Right lobe of liver (tissue), 6 donors: ENCODE measurements at regions not wholly inside any gene's neighbourhood (a gene's known extent, or its start where the extent isn't known, plus 50 kb on each side); places are given as distances from the start of the nearest gene placed in this dataset.
"Not testable (repeated sequence)": the region's sequence is repeated elsewhere in the genome, so short reads cannot be mapped to it uniquely, and the experiment has no call there.

Source experiments
- ATAC-seq, 4 donors: fragments of 200-7000 bp; cut with Tn5 transposase; one replicate each; pipeline ENCODE4 v1.9.1; 2020; ENCODE audit warnings: mild to moderate bottlenecking in 4 of 4, moderate library complexity in 4 of 4
- DNase-seq, 3 donors: peaks; one replicate each; pipeline ENCODE4 v3.0.0-alpha.2; 2020
- H3K27ac ChIP-seq, 3 donors: fragments of 200-600 bp; one replicate each; pipeline ENCODE4 v1.8.0; 2022
- H3K27me3 ChIP-seq, 2 donors: fragments of 200-600 bp; one replicate each; pipeline ENCODE4 v1.8.0; 2022
- H3K36me3 ChIP-seq, 4 donors: fragments of 200-600 bp; sonication (generic) in 1 of 4; one replicate each; pipeline versions ENCODE4 v1.5.1 to v1.8.0; 2017 to 2022; ENCODE audit warnings: control low read depth in 1 of 4
- H3K4me1 ChIP-seq, 4 donors: fragments of 200-600 bp; sonication (generic) in 1 of 4; one replicate each; pipeline versions ENCODE4 v1.5.1 to v1.8.0; 2017 to 2022; ENCODE audit warnings: control low read depth in 1 of 4
- H3K4me3 ChIP-seq, 3 donors: fragments of 200-600 bp; one replicate each; pipeline ENCODE4 v1.8.0; 2022
- H3K9me3 ChIP-seq, 4 donors: fragments of 200-600 bp; sonication (generic) in 1 of 4; one replicate each; pipeline versions ENCODE4 v1.5.1 to v1.8.0; 2017 to 2022; ENCODE audit warnings: control low read depth in 1 of 4
- CTCF ChIP-seq, 4 donors: fragments of 200-600 bp in 3 of 4; fragments of 450-650 bp in 1 of 4; IDR thresholded peaks; one replicate each; pipeline versions ENCODE4 v1.5.1 to v1.8.0; 2016 to 2022; ENCODE audit warnings: antibody characterized with exemption in 4 of 4, mild to moderate bottlenecking in 2 of 4
- POLR2A ChIP-seq: fragments of 450-650 bp; IDR thresholded peaks from one replicate; pipeline ENCODE4 v1.6.1; 2017; ENCODE audit warnings: antibody characterized with exemption, mild to moderate bottlenecking
- WGBS: methylation state at CpG from one replicate; pipeline ENCODE4 v1.1.6; 2018; ENCODE audit warnings: low coverage, low lambda C conversion rate; ENCODE audit not compliant: insufficient coverage; ENCODE audit errors: missing lambda C conversion rate; 5-methylcytosine and 5-hydroxymethylcytosine counted together
- intact Hi-C, 2 donors: fragments of 100-400 bp; cut with DNase I; formaldehyde crosslinking; loops; one replicate each; pipeline versions ENCODE4 v1.11.2 to v1.14.1; 2022
- donor health status: DM: no; HTN: yes; CAD: no.
- donor health status: DM: no; HTN: no; CAD: no.
- donor health status: DM: no; HTN: no; CAD: no.
- donor health status: DM: no; HTN: yes; CAD: no.
- donor health status: DM: no; HTN: yes; CAD: no.

- TF ChIP-seq POLR2A, result no peak
- TF ChIP-seq CTCF (IDR thresholded peaks at IDR 0.05), result no peak
- 37% methylated on average over 6 of the region's 6 CpGs for WGBS
- Histone ChIP-seq H3K4me3 (no peak overlapping the region), H3K27me3 (no peaks in the 10 kb centered on the region), H3K36me3 (no peaks in the 10 kb centered on the region), H3K4me1 (no peaks in the 10 kb centered on the region), H3K9me3 (no peaks in the 10 kb centered on the region), H3K27ac (no peak overlapping the region)
- DNase-seq, result no peak
- intact Hi-C loops, result no loop called here
- peak in 3 of 4 donors; percentile 15 to 65 (median 59) for ATAC-seq
Observed at GRCh38 chr10:81192221-81192788, 654.6 kb downstream of the SH2D4B start.

GRCh38 chr10:81200801-81201200 lies 663.1 kb downstream of the SH2D4B start:
- TF ChIP-seq CTCF (IDR thresholded peaks at IDR 0.05) (no peak), POLR2A (no peak)
- WGBS, result 42% methylated on average over 2 of the region's 2 CpGs
- Histone ChIP-seq H3K4me3 (no peak overlapping the region), H3K27me3 (no peaks in the 10 kb centered on the region), H3K9me3 (no peaks in the 10 kb centered on the region), H3K27ac (no peak overlapping the region), H3K4me1 (no peaks in the 10 kb centered on the region), H3K36me3 (no peaks in the 10 kb centered on the region)
- DNase-seq (no peak), ATAC-seq (peak in 3 of 4 donors; percentile 60 to 76 (median 69))
- intact Hi-C loops, result no loop called here

DNA sequence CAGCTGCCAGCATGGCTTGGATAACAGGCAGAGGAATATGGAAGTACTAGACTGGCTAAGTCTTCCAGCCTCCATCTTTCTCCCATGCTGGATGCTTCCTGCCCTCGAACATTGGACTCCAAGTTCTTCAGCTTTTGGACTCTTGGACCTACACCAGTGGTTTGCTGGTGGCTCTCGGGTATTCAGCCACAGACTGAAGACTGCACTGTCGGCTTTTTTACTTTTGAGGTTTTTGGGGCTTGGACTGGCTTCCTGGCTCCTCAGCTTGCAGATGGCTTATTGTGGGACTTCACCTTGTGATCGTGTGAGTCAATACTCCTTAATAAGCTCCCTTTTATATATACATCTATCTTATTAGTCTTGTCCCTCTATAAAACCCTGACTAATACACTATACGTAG lies 667.6 kb upstream of the NRG3 start:
- WGBS, result 68% methylated on average over 4 of the region's 5 CpGs
- H3K4me1 ChIP-seq, H3K9me3 ChIP-seq, ATAC-seq, H3K27me3 ChIP-seq, intact Hi-C loops, H3K4me3 ChIP-seq, H3K27ac ChIP-seq, H3K36me3 ChIP-seq, DNase-seq: not testable (repeated sequence)

GRCh38 chr10:81213370-81213769 lies 661.6 kb upstream of the NRG3 start:
- Histone ChIP-seq H3K27me3 (no peaks in the 10 kb centered on the region), H3K9me3 (peaks cover 0 to under 1% (median 0%) of the 10 kb centered on the region in 4 donors), H3K36me3 (no peaks in the 10 kb centered on the region), H3K4me3 (no peak overlapping the region), H3K27ac (no peak overlapping the region), H3K4me1 (no peaks in the 10 kb centered on the region)
- DNase-seq (peak in 2 of 3 donors; percentile 31 to 60), ATAC-seq (peak in 3 of 4 donors; percentile 33 to 68 (median 65))
- TF ChIP-seq POLR2A (no peak), CTCF (IDR thresholded peaks at IDR 0.05) (no peak)
- intact Hi-C loops, result no loop called here
- 17% methylated on average over 1 of the region's 1 CpG for WGBS

DNA sequence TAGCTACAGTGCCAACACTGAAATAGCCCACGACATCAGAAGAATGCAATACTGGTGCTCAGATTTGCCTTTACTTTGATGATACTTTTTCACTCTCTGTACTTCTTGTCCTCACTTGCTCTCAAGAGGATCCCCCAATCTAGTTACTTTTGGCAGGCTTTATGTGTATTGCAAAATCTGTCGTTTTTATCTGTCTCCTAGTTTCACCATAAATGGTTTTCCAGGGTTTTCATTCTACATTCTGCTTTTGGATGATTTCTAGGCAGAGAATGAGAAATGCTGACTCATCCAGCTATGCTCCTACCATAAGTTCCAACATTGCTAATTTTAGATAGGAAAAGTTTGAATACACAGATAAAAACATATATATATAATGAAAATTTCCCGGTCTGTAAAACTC lies 659.5 kb upstream of the NRG3 start:
- no peak overlapping the region for H3K27ac ChIP-seq
- H3K9me3 ChIP-seq, result no peaks in the 10 kb centered on the region
- no peaks in the 10 kb centered on the region for H3K4me1 ChIP-seq
- intact Hi-C loops, result no loop called here
- 44% methylated on average over 3 of the region's 3 CpGs for WGBS
- peak in 2 of 4 donors; percentile 14 to 36 for ATAC-seq
- no peak overlapping the region for H3K4me3 ChIP-seq
- no peaks in the 10 kb centered on the region for H3K27me3 ChIP-seq
- TF ChIP-seq POLR2A (no peak), CTCF (IDR thresholded peaks at IDR 0.05) (no peak)
- no peaks in the 10 kb centered on the region for H3K36me3 ChIP-seq
- DNase-seq, result no peak
